ENCODE measurements at regions not wholly inside any gene's neighbourhood (a gene's known extent, or its start where the extent isn't known, plus 50 kb on each side); places are given as distances from the start of the nearest gene placed in this dataset.

DNA sequence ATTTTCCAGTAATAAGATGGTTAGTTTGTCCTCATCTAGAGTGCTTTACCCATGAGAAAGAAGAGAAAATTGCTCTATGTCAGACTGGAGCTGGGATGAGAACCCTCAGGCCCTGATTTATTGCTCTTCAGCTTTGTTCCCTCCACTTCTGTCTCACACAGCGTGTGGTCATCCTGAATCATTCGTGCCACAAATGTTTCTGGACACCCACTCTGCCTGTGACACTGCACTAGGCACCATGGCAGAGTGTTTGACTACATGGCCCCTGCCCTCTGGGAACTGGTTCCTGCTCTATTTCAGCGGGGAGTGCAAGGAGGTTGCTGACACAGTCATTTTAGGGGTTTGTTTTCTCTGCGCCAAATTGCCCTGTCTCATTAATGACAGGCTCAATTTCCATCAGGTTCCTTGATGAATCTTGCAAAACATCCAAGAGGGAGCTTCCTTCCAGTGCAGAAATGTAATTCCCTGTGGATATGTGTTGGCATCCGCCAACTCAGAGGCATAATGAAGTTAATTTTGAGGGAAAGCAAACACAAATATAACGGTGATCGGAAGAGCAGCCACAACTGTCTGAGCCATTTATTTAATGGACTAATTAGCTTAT, 207.5 kb downstream of the CLIC5 start:
- no peak for DNase-seq
- intact Hi-C loops (cut with DNase I; ENCODE audit: low total_unique reads), result no loop called here
- no peak overlapping the region for H3K4me3 ChIP-seq
- TF ChIP-seq POLR2AphosphoS5 (IDR thresholded peaks at IDR 0.05), result no peak
- TF ChIP-seq CTCF (IDR thresholded peaks at IDR 0.05 in 8 of 11, conservative IDR thresholded peaks at IDR 0.05 in 3 of 11), result no peak
- no peak for TF ChIP-seq POLR2A (IDR thresholded peaks at IDR 0.05)
- no peaks in the 10 kb centered on the region for H3K27me3 ChIP-seq (replicated peaks in 1 of 7)
- H3K9me3 ChIP-seq, result peaks cover 0 to 11% (median 0%) of the 10 kb centered on the region in 8 donors
- no peak overlapping the region for H3K27ac ChIP-seq
- WGBS, 5 donors, result 70 to 85% (median 78%) methylated on average over 7 of the region's 7 CpGs
- peaks cover 0 to 13% (median 2%) of the 10 kb centered on the region in 6 donors for H3K4me1 ChIP-seq
- H3K36me3 ChIP-seq, result no peaks in the 10 kb centered on the region

DNA sequence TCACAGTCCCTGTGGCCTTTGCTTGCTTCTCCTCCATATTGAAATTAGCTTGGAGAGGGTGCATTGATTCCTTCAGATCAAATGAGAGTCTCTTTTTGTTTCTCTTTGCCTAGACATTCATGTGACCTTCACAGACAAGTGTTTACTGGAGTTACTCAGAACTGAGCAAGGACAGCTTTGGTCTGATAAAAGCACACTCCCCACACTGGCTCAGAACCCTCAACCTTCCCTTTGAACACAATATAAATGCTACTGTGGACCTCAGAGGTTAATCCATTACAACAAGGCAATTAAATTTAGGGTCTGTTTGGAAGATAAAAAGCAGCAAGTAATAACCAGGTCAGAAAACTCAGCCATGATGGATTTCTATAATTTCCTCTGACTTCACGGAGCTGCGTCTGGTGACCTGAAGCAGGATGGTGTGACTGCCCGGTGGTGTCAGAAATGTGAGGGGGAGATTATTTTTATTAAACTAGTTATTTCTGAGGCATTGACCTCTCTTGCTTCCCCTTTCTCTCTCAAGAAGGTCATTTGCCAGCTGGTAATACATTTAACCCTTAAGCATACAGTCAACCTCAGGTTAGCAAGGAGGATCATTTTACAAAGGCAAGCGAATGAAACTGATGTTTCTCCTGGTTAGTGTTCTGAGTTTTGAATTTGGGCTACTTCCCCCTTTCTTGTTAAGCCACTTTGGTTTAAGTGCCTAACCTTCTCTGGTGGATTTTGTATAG, 208.2 kb downstream of the CLIC5 start:
- no peak for DNase-seq
- Histone ChIP-seq H3K27ac (no peak overlapping the region), H3K36me3 (no peaks in the 10 kb centered on the region), H3K4me3 (no peak overlapping the region), H3K27me3 (replicated peaks in 1 of 7) (no peaks in the 10 kb centered on the region), H3K4me1 (peaks cover 0 to 13% (median 2%) of the 10 kb centered on the region in 6 donors), H3K9me3 (peaks cover 0 to 11% (median 0%) of the 10 kb centered on the region in 8 donors)
- WGBS, 5 donors, result 56 to 70% (median 64%) methylated on average over 4 of the region's 4 CpGs
- TF ChIP-seq POLR2A (IDR thresholded peaks at IDR 0.05) (no peak), CTCF (IDR thresholded peaks at IDR 0.05 in 8 of 11, conservative IDR thresholded peaks at IDR 0.05 in 3 of 11) (no peak), POLR2AphosphoS5 (IDR thresholded peaks at IDR 0.05) (no peak)
- intact Hi-C loops (cut with DNase I; ENCODE audit: low total_unique reads), result no loop called here

- Histone ChIP-seq H3K9me3 (peaks cover 0 to 11% (median 0%) of the 10 kb centered on the region in 8 donors), H3K27me3 (replicated peaks in 1 of 7) (no peaks in the 10 kb centered on the region), H3K4me3 (no peak overlapping the region), H3K27ac (no peak overlapping the region), H3K4me1 (peaks cover 0 to 13% (median 2%) of the 10 kb centered on the region in 6 donors), H3K36me3 (no peaks in the 10 kb centered on the region)
- DNase-seq, result no peak
- TF ChIP-seq POLR2A (IDR thresholded peaks at IDR 0.05) (no peak), POLR2AphosphoS5 (IDR thresholded peaks at IDR 0.05) (no peak), CTCF (IDR thresholded peaks at IDR 0.05 in 8 of 11, conservative IDR thresholded peaks at IDR 0.05 in 3 of 11) (no peak)
- 36 to 39% (median 39%) methylated on average over 1 of the region's 1 CpG for WGBS, 5 donors
- intact Hi-C loops (cut with DNase I; ENCODE audit: low total_unique reads), result no loop called here
These were observed 209.5 kb downstream of the CLIC5 start for GRCh38 chr6:45806172-45806571.

DNA sequence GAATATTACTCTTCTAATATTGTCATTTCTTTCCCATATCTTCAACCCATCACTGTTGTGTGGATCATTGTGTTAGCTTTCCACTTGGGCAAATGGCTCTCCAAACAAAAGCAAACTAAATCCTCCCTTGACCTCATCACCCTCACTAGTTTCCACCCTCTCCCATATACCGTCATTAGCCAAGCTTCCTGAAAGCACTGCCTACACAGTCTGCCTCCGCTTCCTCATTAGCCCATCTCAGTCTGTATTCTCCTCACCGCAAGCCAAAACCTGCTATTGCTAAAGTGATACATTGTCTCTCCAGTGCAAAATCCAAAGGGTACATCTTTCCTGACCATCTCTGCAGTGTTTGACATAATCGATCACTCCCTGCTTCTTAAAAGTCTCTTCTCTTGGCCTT, 212.6 kb downstream of the CLIC5 start:
- intact Hi-C loops (cut with DNase I; ENCODE audit: low total_unique reads), result no loop called here
- DNase-seq, result no peak
- no peaks in the 10 kb centered on the region for H3K36me3 ChIP-seq
- WGBS, 5 donors, result 66 to 92% (median 77%) methylated on average over 4 of the region's 4 CpGs
- H3K27me3 ChIP-seq (replicated peaks in 1 of 7), result no peaks in the 10 kb centered on the region
- peaks cover 0 to 11% (median 0%) of the 10 kb centered on the region in 8 donors for H3K9me3 ChIP-seq
- H3K4me1 ChIP-seq, result peaks cover 0 to 7% (median 0%) of the 10 kb centered on the region in 6 donors
- no peak overlapping the region for H3K27ac ChIP-seq
- TF ChIP-seq POLR2A (IDR thresholded peaks at IDR 0.05), result no peak
- TF ChIP-seq CTCF (IDR thresholded peaks at IDR 0.05 in 8 of 11, conservative IDR thresholded peaks at IDR 0.05 in 3 of 11), result no peak
- no peak for TF ChIP-seq POLR2AphosphoS5 (IDR thresholded peaks at IDR 0.05)
- H3K4me3 ChIP-seq, result no peak overlapping the region
